Gastroesophageal sphincter (tissue), 4 donors: ENCODE measurements at regions not wholly inside any gene's neighbourhood (a gene's known extent, or its start where the extent isn't known, plus 50 kb on each side); places are given as distances from the start of the nearest gene placed in this dataset.

Experiments used
- ATAC-seq: fragments of 150-250 bp; one replicate; pipeline ENCODE4 v1.9.1; 2016; ENCODE audit warnings: mild to moderate bottlenecking, moderate library complexity
- H3K27ac ChIP-seq, 4 donors: fragments of 200-600 bp; sonication (generic) in 3 of 4; 1 replicate in 3 of 4; 2 replicates in 1 of 4; pipeline ENCODE4 v1.5.1; 2016 to 2019
- H3K27me3 ChIP-seq: fragments of 200-600 bp; sonication (generic); one replicate; pipeline ENCODE4 v1.5.1; 2019
- H3K36me3 ChIP-seq, 2 donors: fragments of 200-600 bp; sonication (generic); one replicate each; pipeline ENCODE4 v1.5.1; 2019; ENCODE audit warnings: control low read depth in 1 of 2
- H3K4me1 ChIP-seq, 3 donors: fragments of 200-600 bp; sonication (generic); 1 replicate in 2 of 3; 2 replicates in 1 of 3; pipeline ENCODE4 v1.5.1; 2016 to 2019; ENCODE audit warnings: control low read depth in 2 of 3
- H3K4me3 ChIP-seq, 2 donors: fragments of 200-600 bp; sonication (generic); one replicate each; pipeline ENCODE4 v1.5.1; 2019; ENCODE audit warnings: mild to moderate bottlenecking in 1 of 2, moderate library complexity in 1 of 2
- H3K9me3 ChIP-seq, 3 donors: fragments of 200-600 bp; sonication (generic); one replicate each; pipeline ENCODE4 v1.5.1; 2017 to 2019; ENCODE audit warnings: control low read depth in 2 of 3
- EP300 ChIP-seq: sonication (generic); formaldehyde crosslinking; IDR thresholded peaks from one replicate; pipeline ENCODE4 v1.6.1; 2017; ENCODE audit warnings: antibody characterized with exemption, mild to moderate bottlenecking
- POLR2A ChIP-seq, 2 donors: fragments of 450-650 bp; IDR thresholded peaks; one replicate each; pipeline ENCODE4 v1.6.1; 2017; ENCODE audit warnings: antibody characterized with exemption in 2 of 2, mild to moderate bottlenecking in 2 of 2, moderate library complexity in 1 of 2
- POLR2AphosphoS5 ChIP-seq: sonication (generic); formaldehyde crosslinking; IDR thresholded peaks from one replicate; pipeline ENCODE4 v1.6.1; 2017; ENCODE audit warnings: antibody characterized with exemption
- WGBS, 2 donors: methylation state at CpG; one replicate each; pipeline ENCODE4 v1.1.5; 2018; ENCODE audit warnings: low coverage in 1 of 2; 5-methylcytosine and 5-hydroxymethylcytosine counted together
- TF ChIP-seq, protein P1 (sequence below), 4 experiments: fragments of 200-600 bp in 2 of 4; fragments of 450-650 bp in 2 of 4; sonication (generic) in 1 of 4; IDR thresholded peaks; one replicate each; pipeline ENCODE4 v1.5.1; 2017 to 2019; ENCODE audit warnings: antibody characterized with exemption in 4 of 4, mild to moderate bottlenecking in 2 of 4, moderate library complexity in 2 of 4

DNA sequence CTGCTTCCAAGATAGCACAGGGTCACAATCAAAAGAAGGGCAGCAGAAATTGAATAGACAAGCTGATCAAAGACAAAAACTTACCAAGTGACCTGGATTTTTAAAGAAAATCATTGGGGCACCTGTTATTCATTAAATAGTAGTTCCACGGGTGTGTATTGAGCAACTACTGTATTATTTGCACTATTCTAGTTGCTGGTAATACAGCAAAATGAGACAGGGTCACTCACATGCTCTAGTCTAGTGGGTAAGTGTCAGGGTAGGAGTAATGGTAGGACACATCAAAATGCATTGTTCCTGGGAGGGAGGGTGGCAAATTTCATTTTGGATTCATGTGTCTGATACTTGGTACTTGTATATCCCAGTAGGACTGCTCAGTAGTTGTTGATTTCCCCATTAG lies 127.9 kb downstream of the SQOR start:
- ATAC-seq = no peak
- WGBS, 2 donors = 83 to 100% methylated on average over 1 of the region's 1 CpG
- no peaks in the 10 kb centered on the region for H3K9me3 ChIP-seq

DNA sequence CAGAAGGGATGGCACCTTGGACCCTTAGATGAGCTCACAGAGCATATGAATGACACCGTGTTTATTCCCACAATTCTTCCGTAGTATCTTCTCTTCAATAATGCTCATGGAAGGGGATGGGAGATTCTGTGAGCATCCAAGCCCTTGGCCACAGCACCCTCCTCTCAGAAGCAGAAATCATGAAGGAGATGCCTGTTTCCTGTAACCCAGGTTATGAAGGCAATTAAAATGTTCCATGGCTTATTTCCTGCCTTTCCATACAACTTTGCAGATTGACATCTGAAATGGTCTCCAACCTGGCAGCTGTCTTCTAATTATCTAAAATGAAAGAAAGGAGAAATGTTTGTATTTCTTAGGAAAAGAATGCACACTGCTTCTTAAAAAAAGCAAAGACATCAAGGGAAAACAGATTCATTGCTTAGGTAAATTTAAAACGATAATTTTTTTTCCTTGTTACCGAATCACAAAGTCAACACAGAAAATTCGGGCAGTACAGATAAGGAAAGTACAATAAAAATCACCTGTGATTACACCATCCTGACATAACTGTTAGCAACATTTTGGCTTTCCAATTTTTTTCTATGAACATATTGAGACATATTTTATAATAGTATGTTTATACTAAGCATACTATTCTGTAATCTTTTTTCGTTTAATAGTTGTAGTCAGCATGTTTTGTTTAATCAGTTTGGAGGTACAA lies 128.5 kb downstream of the SQOR start:
- H3K4me3 ChIP-seq = no peak overlapping the region
- 71 to 77% methylated on average over 6 of the region's 6 CpGs for WGBS, 2 donors
- H3K9me3 ChIP-seq = no peaks in the 10 kb centered on the region
- TF ChIP-seq, protein P1, sequence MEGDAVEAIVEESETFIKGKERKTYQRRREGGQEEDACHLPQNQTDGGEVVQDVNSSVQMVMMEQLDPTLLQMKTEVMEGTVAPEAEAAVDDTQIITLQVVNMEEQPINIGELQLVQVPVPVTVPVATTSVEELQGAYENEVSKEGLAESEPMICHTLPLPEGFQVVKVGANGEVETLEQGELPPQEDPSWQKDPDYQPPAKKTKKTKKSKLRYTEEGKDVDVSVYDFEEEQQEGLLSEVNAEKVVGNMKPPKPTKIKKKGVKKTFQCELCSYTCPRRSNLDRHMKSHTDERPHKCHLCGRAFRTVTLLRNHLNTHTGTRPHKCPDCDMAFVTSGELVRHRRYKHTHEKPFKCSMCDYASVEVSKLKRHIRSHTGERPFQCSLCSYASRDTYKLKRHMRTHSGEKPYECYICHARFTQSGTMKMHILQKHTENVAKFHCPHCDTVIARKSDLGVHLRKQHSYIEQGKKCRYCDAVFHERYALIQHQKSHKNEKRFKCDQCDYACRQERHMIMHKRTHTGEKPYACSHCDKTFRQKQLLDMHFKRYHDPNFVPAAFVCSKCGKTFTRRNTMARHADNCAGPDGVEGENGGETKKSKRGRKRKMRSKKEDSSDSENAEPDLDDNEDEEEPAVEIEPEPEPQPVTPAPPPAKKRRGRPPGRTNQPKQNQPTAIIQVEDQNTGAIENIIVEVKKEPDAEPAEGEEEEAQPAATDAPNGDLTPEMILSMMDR (IDR thresholded peaks at IDR 0.05) = no peak
- TF ChIP-seq EP300 = no peak
- no peak for TF ChIP-seq POLR2A (IDR thresholded peaks at IDR 0.05)
- TF ChIP-seq POLR2AphosphoS5 = no peak
- no peak for ATAC-seq
- no peaks in the 10 kb centered on the region for H3K27me3 ChIP-seq
- H3K4me1 ChIP-seq = no peaks in the 10 kb centered on the region
- H3K36me3 ChIP-seq = no peaks in the 10 kb centered on the region
- no peak overlapping the region for H3K27ac ChIP-seq

More for the DNA sequence above, 127.9 kb downstream of the SQOR start:
- H3K27ac ChIP-seq = no peak overlapping the region
- no peaks in the 10 kb centered on the region for H3K27me3 ChIP-seq
- H3K4me3 ChIP-seq = no peak overlapping the region
- no peaks in the 10 kb centered on the region for H3K4me1 ChIP-seq
- H3K36me3 ChIP-seq = no peaks in the 10 kb centered on the region
- TF ChIP-seq POLR2A (IDR thresholded peaks at IDR 0.05) (no peak), POLR2AphosphoS5 (no peak), EP300 (no peak)
- TF ChIP-seq, protein P1 (IDR thresholded peaks at IDR 0.05) = no peak

DNA sequence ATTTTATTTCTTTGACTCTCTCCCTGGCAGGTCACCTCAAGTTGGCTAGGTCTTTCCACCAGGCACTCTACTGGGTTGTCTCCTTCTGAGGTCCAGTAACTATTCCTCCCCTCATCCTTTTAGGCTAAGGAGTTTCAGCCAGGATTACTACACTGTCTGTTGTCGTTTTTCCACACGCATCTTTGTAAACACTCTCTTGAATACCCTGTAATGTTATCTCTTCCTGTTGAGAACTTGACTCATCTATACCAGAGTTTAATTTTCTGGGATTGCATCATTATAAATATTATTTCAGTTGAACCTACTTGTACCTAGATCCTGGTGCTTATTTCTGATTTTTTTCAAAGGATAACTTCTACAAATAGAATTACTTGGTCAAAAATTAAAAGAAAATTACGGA lies 138.3 kb downstream of the SQOR start:
- H3K9me3 ChIP-seq = no peaks in the 10 kb centered on the region
- 41 to 100% methylated on average over 2 to 3 of the region's 3 CpGs for WGBS, 2 donors

DNA sequence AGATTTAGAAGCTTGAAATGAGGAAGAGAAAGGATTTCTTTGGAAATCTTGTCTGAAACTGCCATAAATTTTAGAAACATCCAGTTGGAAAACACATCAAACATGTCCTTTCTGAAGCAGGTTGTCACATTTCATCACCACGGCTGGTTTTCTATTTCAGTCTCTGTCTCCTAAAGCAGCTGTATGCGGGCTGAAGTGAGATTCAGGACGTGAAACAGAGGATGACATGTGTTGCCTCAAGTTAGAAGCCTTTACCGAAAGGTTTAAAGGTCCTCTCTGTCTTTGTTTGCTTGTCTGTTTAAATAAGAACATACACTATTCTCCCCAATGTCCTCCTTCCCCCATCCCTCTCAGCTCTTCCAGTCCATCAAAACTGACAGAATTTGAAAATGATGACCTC lies 141.9 kb downstream of the SQOR start:
- no peak for ATAC-seq
- no peak for TF ChIP-seq POLR2A (IDR thresholded peaks at IDR 0.05)
- TF ChIP-seq, protein P1 (IDR thresholded peaks at IDR 0.05) = no peak
- no peak for TF ChIP-seq POLR2AphosphoS5
- no peak overlapping the region for H3K4me3 ChIP-seq

More for the DNA sequence above, 138.3 kb downstream of the SQOR start:
- no peak overlapping the region for H3K27ac ChIP-seq
- H3K4me3 ChIP-seq = no peak overlapping the region
- no peaks in the 10 kb centered on the region for H3K4me1 ChIP-seq
- no peak for ATAC-seq
- TF ChIP-seq POLR2AphosphoS5 (no peak), EP300 (no peak), POLR2A (IDR thresholded peaks at IDR 0.05) (no peak)
- TF ChIP-seq, protein P1 (IDR thresholded peaks at IDR 0.05) = no peak
- no peaks in the 10 kb centered on the region for H3K36me3 ChIP-seq
- H3K27me3 ChIP-seq = no peaks in the 10 kb centered on the region

DNA sequence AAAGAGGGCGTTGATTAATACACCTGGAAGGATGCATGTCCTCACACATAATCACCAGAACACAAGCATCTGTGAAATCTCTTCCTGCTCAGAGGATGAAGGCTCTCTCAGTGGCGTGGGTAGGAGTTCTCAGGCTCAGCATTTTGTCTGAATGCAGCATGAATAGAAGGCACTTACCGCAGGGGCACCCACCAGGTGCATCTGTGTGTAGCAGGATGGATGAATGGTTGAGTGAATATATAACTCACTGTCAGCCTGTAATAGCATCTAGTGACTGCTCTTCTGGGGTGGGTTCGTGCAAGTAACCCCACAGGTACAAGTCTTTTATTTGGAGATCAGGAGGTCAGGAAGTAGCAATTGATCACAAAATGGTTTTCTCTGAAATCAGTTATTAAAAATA lies 143.0 kb downstream of the SQOR start:
- H3K27me3 ChIP-seq = peaks cover 9% of the 10 kb centered on the region
- no peak for ATAC-seq
- H3K4me3 ChIP-seq = no peak overlapping the region
- H3K36me3 ChIP-seq = no peaks in the 10 kb centered on the region
- TF ChIP-seq POLR2AphosphoS5 (no peak), EP300 (no peak), POLR2A (IDR thresholded peaks at IDR 0.05) (no peak)
- TF ChIP-seq, protein P1 (IDR thresholded peaks at IDR 0.05) = no peak
- no peaks in the 10 kb centered on the region for H3K4me1 ChIP-seq
- no peak overlapping the region for H3K27ac ChIP-seq
- WGBS, 2 donors = 70 to 78% methylated on average over 3 of the region's 4 CpGs
- no peaks in the 10 kb centered on the region for H3K9me3 ChIP-seq

More for the DNA sequence above, 141.9 kb downstream of the SQOR start:
- no peaks in the 10 kb centered on the region for H3K4me1 ChIP-seq
- H3K9me3 ChIP-seq = no peaks in the 10 kb centered on the region
- H3K36me3 ChIP-seq = no peaks in the 10 kb centered on the region
- H3K27ac ChIP-seq = no peak overlapping the region
- 42 to 55% methylated on average over 4 of the region's 4 CpGs for WGBS, 2 donors
- H3K27me3 ChIP-seq = peaks cover 2% of the 10 kb centered on the region
